HG03097 (cell line): ENCODE measurements at regions not wholly inside any gene's neighbourhood (a gene's known extent, or its start where the extent isn't known, plus 50 kb on each side); places are given as distances from the start of the nearest gene placed in this dataset.

Experiments used
- ATAC-seq: cut with Tn5 transposase; IDR thresholded peaks from one replicate; pipeline ENCODE4 v1.9.1; 2021; ENCODE audit not compliant: unreplicated experiment, low FRiP score

GRCh38 chr4:30924495-30924894, 204.3 kb downstream of the PCDH7 start:
- ATAC-seq: no peak

- no peak for ATAC-seq
Observed at GRCh38 chr4:30929649-30930048, 209.5 kb downstream of the PCDH7 start.

GRCh38 chr4:30930276-30930675, 210.1 kb downstream of the PCDH7 start:
- no peak for ATAC-seq

- ATAC-seq: no peak
Observed at GRCh38 chr4:30932581-30932980, 212.4 kb downstream of the PCDH7 start.

GRCh38 chr4:30939069-30939468, 218.9 kb downstream of the PCDH7 start:
- ATAC-seq: no peak

GRCh38 chr4:30939684-30940083, 219.5 kb downstream of the PCDH7 start:
- ATAC-seq: no peak

- ATAC-seq: no peak
Observed at GRCh38 chr4:30941641-30942040, 221.5 kb downstream of the PCDH7 start.

GRCh38 chr4:30943356-30943755, 223.2 kb downstream of the PCDH7 start:
- no peak for ATAC-seq

- ATAC-seq: no peak
Observed at GRCh38 chr4:30945586-30945985, 225.4 kb downstream of the PCDH7 start.

- no peak for ATAC-seq
Observed at GRCh38 chr4:30946288-30946687, 226.1 kb downstream of the PCDH7 start.

- no peak for ATAC-seq
Observed at GRCh38 chr4:30948653-30949052, 228.5 kb downstream of the PCDH7 start.

- ATAC-seq: no peak
Observed at GRCh38 chr4:30950737-30951136, 230.6 kb downstream of the PCDH7 start.

GRCh38 chr4:30952526-30953219, 232.5 kb downstream of the PCDH7 start:
- ATAC-seq: no peak

- no peak for ATAC-seq
Observed at GRCh38 chr4:30953799-30954198, 233.6 kb downstream of the PCDH7 start.

- no peak for ATAC-seq
Observed at GRCh38 chr4:30956916-30957315, 236.7 kb downstream of the PCDH7 start.

- no peak for ATAC-seq
Observed at GRCh38 chr4:30957706-30958105, 237.5 kb downstream of the PCDH7 start.

GRCh38 chr4:30959781-30960485, 239.8 kb downstream of the PCDH7 start:
- ATAC-seq: no peak

- no peak for ATAC-seq
Observed at GRCh38 chr4:30962939-30963338, 242.8 kb downstream of the PCDH7 start.

- no peak for ATAC-seq
Observed at GRCh38 chr4:30968926-30969325, 248.8 kb downstream of the PCDH7 start.

- no peak for ATAC-seq
Observed at GRCh38 chr4:30972542-30972941, 252.4 kb downstream of the PCDH7 start.

- no peak for ATAC-seq
Observed at GRCh38 chr4:30973993-30974392, 253.8 kb downstream of the PCDH7 start.

GRCh38 chr4:30979402-30979801, 259.2 kb downstream of the PCDH7 start:
- ATAC-seq: no peak
